ENCODE measurements at regions not wholly inside any gene's neighbourhood (a gene's known extent, or its start where the extent isn't known, plus 50 kb on each side); places are given as distances from the start of the nearest gene placed in this dataset.

DNA sequence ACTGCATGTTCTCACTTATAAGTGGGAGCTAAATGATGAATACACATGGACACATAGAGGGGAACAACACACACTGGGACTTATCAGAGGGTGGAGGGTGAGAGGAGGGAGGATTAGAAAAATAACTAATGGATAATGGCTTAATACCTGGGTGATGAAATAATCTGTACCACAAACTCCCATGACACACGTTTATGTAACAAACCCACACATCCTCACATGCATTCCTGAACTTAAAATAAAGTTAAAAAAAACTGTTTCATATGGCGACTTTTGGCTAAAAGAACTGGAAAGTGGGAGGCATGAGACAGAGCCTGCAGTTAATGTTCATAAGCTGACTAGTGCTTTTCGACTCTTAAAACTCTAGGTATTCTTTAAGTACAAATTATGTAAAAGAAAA is 98.9 kb upstream of the NPFFR2 start:
- no peak for DNase-seq (ENCODE audit: low read depth, low spot score)
- TF ChIP-seq, protein P1, sequence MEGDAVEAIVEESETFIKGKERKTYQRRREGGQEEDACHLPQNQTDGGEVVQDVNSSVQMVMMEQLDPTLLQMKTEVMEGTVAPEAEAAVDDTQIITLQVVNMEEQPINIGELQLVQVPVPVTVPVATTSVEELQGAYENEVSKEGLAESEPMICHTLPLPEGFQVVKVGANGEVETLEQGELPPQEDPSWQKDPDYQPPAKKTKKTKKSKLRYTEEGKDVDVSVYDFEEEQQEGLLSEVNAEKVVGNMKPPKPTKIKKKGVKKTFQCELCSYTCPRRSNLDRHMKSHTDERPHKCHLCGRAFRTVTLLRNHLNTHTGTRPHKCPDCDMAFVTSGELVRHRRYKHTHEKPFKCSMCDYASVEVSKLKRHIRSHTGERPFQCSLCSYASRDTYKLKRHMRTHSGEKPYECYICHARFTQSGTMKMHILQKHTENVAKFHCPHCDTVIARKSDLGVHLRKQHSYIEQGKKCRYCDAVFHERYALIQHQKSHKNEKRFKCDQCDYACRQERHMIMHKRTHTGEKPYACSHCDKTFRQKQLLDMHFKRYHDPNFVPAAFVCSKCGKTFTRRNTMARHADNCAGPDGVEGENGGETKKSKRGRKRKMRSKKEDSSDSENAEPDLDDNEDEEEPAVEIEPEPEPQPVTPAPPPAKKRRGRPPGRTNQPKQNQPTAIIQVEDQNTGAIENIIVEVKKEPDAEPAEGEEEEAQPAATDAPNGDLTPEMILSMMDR (conservative IDR thresholded peaks at IDR 0.05) = no peak
- Mint-ChIP-seq H3K27ac (ENCODE audit: unreplicated experiment) (no peak overlapping the region), H3K36me3 (ENCODE audit: low read depth) (no peaks in the 10 kb centered on the region), H3K4me3 (no peak overlapping the region), H3K4me1 (no peaks in the 10 kb centered on the region), H3K9me3 (no peaks in the 10 kb centered on the region), H3K27me3 (ENCODE audit: low read depth) (no peaks in the 10 kb centered on the region)

DNA sequence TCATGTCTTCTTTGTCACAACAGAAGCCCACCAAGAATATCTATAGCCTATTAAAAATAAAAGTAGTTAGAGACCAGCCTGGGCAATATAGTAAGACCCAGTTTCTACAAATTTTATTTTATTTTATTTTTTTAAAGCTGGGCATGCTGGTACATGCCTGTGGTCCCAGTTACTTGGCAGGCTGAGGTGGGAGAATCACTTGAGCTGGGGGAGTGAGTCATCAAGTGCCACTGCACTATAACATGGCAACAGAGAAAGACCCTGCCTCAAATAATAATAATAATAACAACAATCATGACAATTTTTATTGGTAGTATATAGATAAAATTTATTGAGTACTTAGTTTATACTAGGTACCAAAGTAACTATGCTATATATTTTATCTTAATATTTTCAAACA is 93.0 kb upstream of the NPFFR2 start:
- TF ChIP-seq, protein P1 (conservative IDR thresholded peaks at IDR 0.05) = no peak
- Mint-ChIP-seq H3K4me3 (no peak overlapping the region), H3K36me3 (ENCODE audit: low read depth) (no peaks in the 10 kb centered on the region), H3K27ac (ENCODE audit: unreplicated experiment) (no peak overlapping the region), H3K9me3 (peaks cover 4% of the 10 kb centered on the region), H3K27me3 (ENCODE audit: low read depth) (no peaks in the 10 kb centered on the region), H3K4me1 (no peaks in the 10 kb centered on the region)
- DNase-seq (ENCODE audit: low read depth, low spot score) = no peak

DNA sequence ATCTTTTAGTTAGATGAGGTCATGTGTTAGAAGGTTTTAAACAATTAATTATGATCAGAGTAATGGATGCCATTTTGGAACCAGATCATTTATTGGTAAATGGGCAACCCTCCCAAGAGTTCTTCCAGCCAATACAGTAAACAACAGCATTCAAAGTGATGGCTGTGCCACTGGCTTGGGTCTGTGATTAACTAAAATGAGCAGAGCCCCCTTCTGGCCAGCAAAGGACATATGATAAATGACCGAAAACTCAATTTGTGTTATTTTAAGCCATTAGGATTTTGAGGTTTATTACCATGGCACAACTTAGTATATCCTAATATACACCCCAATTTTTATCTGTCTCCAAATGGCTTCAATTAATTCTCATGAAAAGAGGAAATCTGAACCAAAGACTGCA is 90.8 kb upstream of the NPFFR2 start:
- Mint-ChIP-seq H3K36me3 (ENCODE audit: low read depth) (no peaks in the 10 kb centered on the region), H3K4me1 (no peaks in the 10 kb centered on the region)
- peak; percentile 10 for DNase-seq (ENCODE audit: low read depth, low spot score)

DNA sequence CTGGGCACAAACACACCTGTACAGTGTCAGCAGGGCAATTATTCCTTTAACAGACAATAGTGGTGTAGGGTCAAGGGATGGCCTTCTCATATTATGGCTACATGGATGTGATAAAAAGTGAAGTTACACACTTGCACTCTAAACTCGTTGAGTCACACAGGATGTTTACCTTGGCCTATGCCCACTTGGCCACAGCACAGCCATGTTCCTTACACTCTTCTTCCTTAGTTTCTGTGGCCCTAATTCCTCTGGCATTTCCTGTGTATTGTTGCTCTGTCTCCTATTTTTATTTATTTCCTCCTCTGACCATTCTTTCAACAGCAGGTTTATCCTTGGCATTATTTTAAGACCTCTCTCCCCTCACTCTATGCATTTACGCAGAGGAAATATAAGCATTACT is 86.8 kb upstream of the NPFFR2 start:
- TF ChIP-seq, protein P1 (conservative IDR thresholded peaks at IDR 0.05) = no peak
- Mint-ChIP-seq H3K36me3 (ENCODE audit: low read depth) (peaks cover 3% of the 10 kb centered on the region), H3K27me3 (ENCODE audit: low read depth) (peaks cover 3% of the 10 kb centered on the region), H3K9me3 (peaks cover 25% of the 10 kb centered on the region), H3K4me3 (no peak overlapping the region), H3K27ac (ENCODE audit: unreplicated experiment) (no peak overlapping the region), H3K4me1 (no peaks in the 10 kb centered on the region)
- DNase-seq (ENCODE audit: low read depth, low spot score) = no peak

More for the DNA sequence above, 90.8 kb upstream of the NPFFR2 start:
- Mint-ChIP-seq H3K4me3 (no peak overlapping the region), H3K27me3 (ENCODE audit: low read depth) (no peaks in the 10 kb centered on the region), H3K9me3 (peaks cover 16% of the 10 kb centered on the region), H3K27ac (ENCODE audit: unreplicated experiment) (no peak overlapping the region)
- TF ChIP-seq, protein P1 (conservative IDR thresholded peaks at IDR 0.05) = peak; percentile 66

DNA sequence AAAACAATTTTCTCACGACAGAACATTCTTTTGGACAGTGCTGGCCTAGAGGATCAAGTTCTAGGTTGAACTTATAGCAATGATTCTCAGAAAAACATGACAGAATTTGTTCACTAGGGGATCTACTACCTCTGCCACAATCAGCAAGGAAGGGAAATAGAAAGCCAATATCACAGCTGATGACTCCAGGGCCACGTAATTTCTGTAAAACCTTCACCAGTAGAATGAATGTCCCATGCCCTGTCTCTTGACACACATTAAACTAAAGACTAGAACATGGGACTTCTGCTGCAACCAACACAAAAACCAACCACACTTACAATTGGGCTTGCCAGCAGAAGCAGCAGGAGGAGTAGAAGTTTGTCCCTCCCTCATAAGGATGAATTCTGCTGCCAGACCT is 86.0 kb upstream of the NPFFR2 start:
- H3K9me3 Mint-ChIP-seq = peaks cover 27% of the 10 kb centered on the region

More for the DNA sequence above, 86.0 kb upstream of the NPFFR2 start:
- DNase-seq (ENCODE audit: low read depth, low spot score) = no peak
- Mint-ChIP-seq H3K4me3 (no peak overlapping the region), H3K27me3 (ENCODE audit: low read depth) (peaks cover 3% of the 10 kb centered on the region), H3K4me1 (no peaks in the 10 kb centered on the region), H3K36me3 (ENCODE audit: low read depth) (peaks cover 3% of the 10 kb centered on the region), H3K27ac (ENCODE audit: unreplicated experiment) (no peak overlapping the region)
- TF ChIP-seq, protein P1 (conservative IDR thresholded peaks at IDR 0.05) = no peak

All from neural crest cell (in vitro differentiated cells).